GM12891 (cell line): ENCODE measurements at regions not wholly inside any gene's neighbourhood (a gene's known extent, or its start where the extent isn't known, plus 50 kb on each side); places are given as distances from the start of the nearest gene placed in this dataset.

Source experiments
- PAX5 ChIP-seq: IDR thresholded peaks from 2 replicates; pipeline ENCODE4 v1.6.1; 2011; ENCODE audit warnings: low read length, moderate library complexity, mild to moderate bottlenecking; ENCODE audit not compliant: insufficient read depth, severe bottlenecking
- POLR2A ChIP-seq: IDR thresholded peaks from 2 replicates; pipeline ENCODE4 v1.6.1; 2011; ENCODE audit warnings: low read depth, low read length, control low read depth
- POLR2AphosphoS5 ChIP-seq: IDR thresholded peaks from 2 replicates; pipeline ENCODE4 v1.6.1; 2011; ENCODE audit warnings: low read depth, low read length, control low read depth
- SPI1 ChIP-seq: IDR thresholded peaks from 2 replicates; pipeline ENCODE4 v1.6.1; 2011; ENCODE audit warnings: low read depth, low read length, control low read depth
- TAF1 ChIP-seq: IDR thresholded peaks from 2 replicates; pipeline ENCODE4 v1.6.1; 2011; ENCODE audit warnings: low read depth, low read length, control low read depth

DNA sequence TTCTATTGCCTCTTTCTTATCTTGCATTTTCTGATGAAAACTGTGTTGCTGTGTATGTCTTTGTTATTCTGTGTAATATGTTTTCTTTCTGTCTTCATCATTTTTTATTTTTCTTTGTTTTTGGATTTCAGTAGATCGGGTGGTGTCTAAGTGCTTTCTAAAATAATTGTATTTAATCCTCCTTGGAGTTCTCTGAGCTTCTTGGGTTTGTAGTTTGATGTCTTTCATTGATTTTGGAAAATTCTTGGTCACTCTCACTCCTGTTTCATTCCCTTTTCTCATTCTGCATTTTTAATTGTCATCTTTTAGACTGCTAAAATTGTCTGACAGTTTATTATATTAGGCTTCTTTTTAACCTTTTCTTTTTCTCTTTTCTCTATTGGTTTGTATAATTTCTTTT, 560.5 kb downstream of the IRX1 start:
- no peak for TF ChIP-seq POLR2A
- no peak for TF ChIP-seq POLR2AphosphoS5
- TF ChIP-seq SPI1 = no peak
- TF ChIP-seq PAX5 = no peak
- no peak for TF ChIP-seq TAF1
